HL-60 (cell line): ENCODE measurements at regions not wholly inside any gene's neighbourhood (a gene's known extent, or its start where the extent isn't known, plus 50 kb on each side); places are given as distances from the start of the nearest gene placed in this dataset.

ENCODE experiments used
- CTCF ChIP-seq: IDR thresholded peaks from one replicate; pipeline ENCODE4 v1.5.1; 2011; ENCODE audit warnings: low read length, control low read depth, inconsistent platforms; ENCODE audit not compliant: insufficient read depth
- POLR2AphosphoS5 ChIP-seq: IDR thresholded peaks from 2 replicates; pipeline ENCODE4 v1.6.1; 2012; ENCODE audit warnings: low read depth
- REST ChIP-seq: IDR thresholded peaks from 2 replicates; pipeline ENCODE4 v1.6.1; 2012; ENCODE audit warnings: low read depth; ENCODE audit not compliant: insufficient replicate concordance

- TF ChIP-seq CTCF (no peak), REST (no peak), POLR2AphosphoS5 (no peak)
These were observed 162.9 kb upstream of the FTMT start for GRCh38 chr5:121688781-121689180.
